Duodenal mucosa (tissue), 2 donors: ENCODE measurements at regions not wholly inside any gene's neighbourhood (a gene's known extent, or its start where the extent isn't known, plus 50 kb on each side); places are given as distances from the start of the nearest gene placed in this dataset.

Experiments
- H3K27ac ChIP-seq: one replicate; pipeline ENCODE4 v1.7.0; 2013; ENCODE audit warnings: low read depth, low read length
- H3K27me3 ChIP-seq, 2 donors: one replicate each; pipeline ENCODE4 v1.7.0; 2013; ENCODE audit warnings: low read length in 2 of 2, control low read depth in 1 of 2; ENCODE audit not compliant: insufficient read depth in 2 of 2, control insufficient read depth in 1 of 2
- H3K36me3 ChIP-seq, 2 donors: one replicate each; pipeline ENCODE4 v1.7.0; 2013; ENCODE audit warnings: low read length in 2 of 2, control low read depth in 1 of 2; ENCODE audit not compliant: insufficient read depth in 2 of 2, control insufficient read depth in 1 of 2
- H3K4me1 ChIP-seq, 2 donors: one replicate each; pipeline ENCODE4 v1.7.0; 2013; ENCODE audit warnings: low read length in 2 of 2, control low read depth in 1 of 2; ENCODE audit not compliant: insufficient read depth in 2 of 2, control insufficient read depth in 1 of 2
- H3K4me3 ChIP-seq, 2 donors: one replicate each; pipeline ENCODE4 v1.7.0; 2013; ENCODE audit warnings: low read length in 2 of 2, low read depth in 1 of 2
- H3K9ac ChIP-seq, 2 donors: one replicate each; pipeline ENCODE4 v1.7.0; 2013; ENCODE audit warnings: low read length in 2 of 2, low read depth in 1 of 2
- H3K9me3 ChIP-seq, 2 donors: one replicate each; pipeline ENCODE4 v1.7.0; 2013; ENCODE audit warnings: low read length in 2 of 2, control low read depth in 1 of 2; ENCODE audit not compliant: control insufficient read depth in 1 of 2

DNA sequence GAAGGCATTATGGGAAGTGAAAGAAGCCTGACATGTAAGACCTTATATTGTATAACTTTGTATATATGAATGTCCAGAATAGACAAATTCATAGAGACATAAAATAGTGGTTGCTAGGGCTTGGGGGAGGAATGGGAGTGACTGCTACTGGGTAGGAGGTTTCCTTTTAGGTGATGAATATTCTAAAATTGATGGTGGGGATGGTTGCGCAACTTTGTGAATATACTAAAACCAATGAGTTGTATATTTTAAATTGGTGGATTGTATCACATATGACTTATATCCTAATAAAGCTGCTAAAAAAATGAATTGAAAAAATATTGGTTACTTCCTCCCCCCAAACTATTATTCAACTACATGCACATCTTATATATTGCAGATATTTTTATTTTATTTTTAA, 70.0 kb downstream of the UCHL1 start:
- no peak overlapping the region for H3K9ac ChIP-seq

DNA sequence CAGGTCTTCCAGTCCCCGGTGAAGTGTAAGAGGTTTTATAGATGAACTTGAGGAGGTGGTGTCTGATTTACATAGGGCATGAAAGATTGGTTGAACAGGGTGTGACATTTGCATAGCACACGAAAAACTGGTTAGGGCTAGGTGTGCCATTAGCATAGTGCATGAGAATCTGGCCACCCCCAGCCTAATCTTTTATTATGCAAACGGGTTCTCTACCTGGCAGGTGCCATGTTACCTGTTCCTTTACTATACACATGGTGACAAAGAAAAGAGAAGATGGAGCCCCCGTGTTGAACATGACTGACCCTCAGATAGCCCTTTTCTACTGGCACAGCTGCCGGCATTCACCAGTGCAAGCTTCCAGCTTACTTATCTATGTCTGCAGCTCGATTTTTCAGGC, 71.0 kb downstream of the UCHL1 start:
- H3K9ac ChIP-seq = no peak overlapping the region
- H3K27me3 ChIP-seq = no peaks in the 10 kb centered on the region
- no peaks in the 10 kb centered on the region for H3K36me3 ChIP-seq
- no peaks in the 10 kb centered on the region for H3K4me1 ChIP-seq
- no peaks in the 10 kb centered on the region for H3K9me3 ChIP-seq
- H3K27ac ChIP-seq = no peak overlapping the region
- no peak overlapping the region for H3K4me3 ChIP-seq

More for the DNA sequence above, 70.0 kb downstream of the UCHL1 start:
- H3K9me3 ChIP-seq = no peaks in the 10 kb centered on the region
- H3K4me1 ChIP-seq = no peaks in the 10 kb centered on the region
- H3K27me3 ChIP-seq = no peaks in the 10 kb centered on the region
- no peak overlapping the region for H3K4me3 ChIP-seq
- no peak overlapping the region for H3K27ac ChIP-seq
- H3K36me3 ChIP-seq = no peaks in the 10 kb centered on the region

DNA sequence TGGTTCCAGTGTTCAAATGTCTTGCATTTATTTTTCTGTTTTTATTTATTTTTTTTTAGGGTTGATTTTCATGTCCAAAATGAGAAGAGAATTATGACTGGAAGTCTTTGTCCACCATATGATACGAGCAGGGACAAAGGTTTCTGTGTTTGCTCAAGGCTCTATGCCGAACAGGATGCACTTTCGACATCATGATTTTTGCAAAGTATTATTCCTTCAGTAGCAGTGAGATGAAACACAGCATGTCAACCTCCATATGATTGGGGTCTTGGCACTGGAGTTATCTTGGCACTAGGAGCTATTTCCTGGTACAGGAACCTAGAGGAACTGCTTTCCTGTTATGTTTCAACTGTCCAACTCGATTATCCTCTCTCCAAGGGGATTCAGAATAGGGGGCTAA, 72.6 kb downstream of the UCHL1 start:
- H3K9me3 ChIP-seq = no peaks in the 10 kb centered on the region
- no peak overlapping the region for H3K9ac ChIP-seq
- H3K27me3 ChIP-seq = no peaks in the 10 kb centered on the region
- H3K4me3 ChIP-seq = no peak overlapping the region
- H3K27ac ChIP-seq = no peak overlapping the region
- no peaks in the 10 kb centered on the region for H3K36me3 ChIP-seq
- no peaks in the 10 kb centered on the region for H3K4me1 ChIP-seq

DNA sequence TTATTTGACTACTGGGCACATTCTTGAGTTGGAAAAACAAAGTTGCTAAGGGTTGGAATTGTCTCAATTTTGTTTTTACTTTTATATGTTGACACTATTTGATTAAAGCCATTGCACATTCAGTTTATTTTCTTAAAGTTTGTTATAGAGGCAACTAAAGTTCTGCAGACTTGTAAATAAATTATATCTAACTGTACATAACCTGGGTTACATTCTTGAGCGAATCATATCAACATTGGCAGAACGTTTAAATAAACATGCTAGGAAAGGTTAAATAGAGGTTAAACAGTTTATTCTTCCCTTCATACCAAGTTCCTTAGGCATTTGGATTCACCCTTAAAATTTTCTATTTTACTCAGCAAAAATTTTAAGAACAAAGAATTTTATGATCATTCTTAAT, 74.5 kb downstream of the UCHL1 start:
- Histone ChIP-seq H3K9ac (no peak overlapping the region), H3K27ac (no peak overlapping the region)

DNA sequence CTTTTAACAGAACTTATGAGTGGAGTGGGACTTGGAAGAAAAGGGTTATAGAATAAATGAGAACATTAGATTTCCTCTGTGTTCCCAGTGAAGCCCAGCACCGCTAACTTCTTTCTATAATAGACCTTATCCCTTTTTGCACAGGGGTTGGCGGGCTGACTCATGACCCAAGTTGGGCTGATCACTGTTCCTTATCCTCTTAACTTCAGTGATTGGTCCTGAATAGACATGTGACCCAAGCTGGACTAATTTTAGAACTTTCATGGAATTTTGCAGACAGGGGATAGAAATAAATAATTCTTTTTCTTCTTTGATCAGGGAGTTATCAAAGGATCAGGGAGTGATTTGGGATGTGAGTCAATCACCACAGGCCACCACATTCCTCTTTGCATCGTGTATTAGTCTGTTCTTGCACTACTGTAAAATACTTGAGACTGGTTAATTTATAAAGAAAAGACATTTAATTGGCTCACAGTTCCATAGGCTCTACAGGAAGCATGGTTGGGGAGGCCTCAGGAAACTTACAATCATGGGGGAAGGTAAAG, 75.9 kb downstream of the UCHL1 start:
- Histone ChIP-seq H3K4me3 (no peak overlapping the region), H3K27me3 (no peaks in the 10 kb centered on the region), H3K4me1 (no peaks in the 10 kb centered on the region), H3K9me3 (no peaks in the 10 kb centered on the region), H3K36me3 (no peaks in the 10 kb centered on the region), H3K27ac (no peak overlapping the region), H3K9ac (no peak overlapping the region)

More for the DNA sequence above, 74.5 kb downstream of the UCHL1 start:
- no peaks in the 10 kb centered on the region for H3K27me3 ChIP-seq
- no peaks in the 10 kb centered on the region for H3K36me3 ChIP-seq
- no peaks in the 10 kb centered on the region for H3K4me1 ChIP-seq
- no peak overlapping the region for H3K4me3 ChIP-seq
- no peaks in the 10 kb centered on the region for H3K9me3 ChIP-seq

DNA sequence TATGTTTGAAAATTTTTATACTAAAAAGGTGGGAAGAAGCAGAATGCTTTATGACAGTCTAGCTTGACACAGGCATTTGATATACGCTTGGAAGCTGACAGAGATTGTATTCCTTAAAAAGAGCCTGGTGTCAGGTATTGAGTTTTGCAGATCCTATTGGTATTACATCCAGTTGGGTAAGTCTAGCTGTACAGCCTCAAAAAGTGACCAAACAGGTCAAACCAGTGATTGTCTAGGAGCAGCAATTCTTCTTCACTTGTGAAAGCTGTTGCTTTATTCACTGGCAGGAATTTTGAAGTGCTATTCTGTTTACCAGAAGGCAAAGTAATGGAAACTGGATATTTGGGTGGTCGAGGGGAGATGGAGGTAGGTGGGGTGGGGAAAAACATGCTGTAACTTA, 77.5 kb downstream of the UCHL1 start:
- Histone ChIP-seq H3K36me3 (no peaks in the 10 kb centered on the region), H3K9me3 (no peaks in the 10 kb centered on the region), H3K27me3 (no peaks in the 10 kb centered on the region), H3K4me3 (no peak overlapping the region), H3K4me1 (no peaks in the 10 kb centered on the region), H3K27ac (no peak overlapping the region), H3K9ac (no peak overlapping the region)

DNA sequence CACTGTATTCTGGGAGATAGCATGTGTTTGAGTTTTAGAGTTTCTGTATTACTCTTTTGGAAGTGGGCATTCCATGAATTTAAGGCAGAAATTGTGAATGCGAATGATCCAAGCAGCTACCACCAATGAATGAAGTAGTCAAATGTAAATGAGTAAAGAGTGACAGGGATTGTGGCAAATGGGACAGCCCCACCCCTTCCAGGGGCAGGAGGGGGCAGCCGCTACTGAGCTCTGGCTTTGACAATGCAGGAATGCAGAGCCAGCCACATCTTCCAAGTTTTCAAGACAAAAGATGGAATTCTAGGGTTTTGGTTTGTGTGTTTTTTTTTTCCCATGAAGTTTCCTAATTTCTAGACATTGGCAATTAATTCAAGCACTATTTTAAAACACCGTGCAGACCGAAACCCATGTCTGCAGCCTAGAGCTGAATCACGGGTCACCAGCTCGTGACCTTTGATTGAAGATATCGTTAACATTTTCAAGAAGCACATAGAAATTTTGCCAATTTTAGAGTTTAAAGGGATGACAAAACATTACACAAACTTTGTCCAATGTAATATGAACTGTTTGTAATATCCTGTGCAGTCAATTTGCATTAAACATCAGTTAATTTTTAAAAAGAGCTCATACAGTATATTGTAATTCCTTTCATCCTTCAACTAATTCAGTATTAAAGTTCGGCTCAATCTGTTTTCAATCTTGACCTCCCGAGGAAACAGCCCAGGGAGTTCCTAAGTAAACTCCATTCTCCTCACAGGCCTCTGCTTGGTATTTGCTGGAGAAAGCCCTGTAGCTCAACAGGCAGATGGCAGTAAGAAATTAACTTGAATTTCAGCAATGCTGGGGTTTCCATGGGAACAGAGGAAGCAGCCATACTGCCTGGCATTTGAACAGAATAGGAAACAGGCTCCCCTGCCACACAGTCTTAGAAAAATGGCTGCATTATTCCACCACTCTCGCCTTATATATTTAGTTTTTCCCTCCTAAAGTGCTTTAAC, 83.4 kb downstream of the UCHL1 start:
- Histone ChIP-seq H3K36me3 (no peaks in the 10 kb centered on the region), H3K4me3 (no peak overlapping the region), H3K9ac (no peak overlapping the region), H3K27ac (no peak overlapping the region), H3K27me3 (no peaks in the 10 kb centered on the region), H3K4me1 (no peaks in the 10 kb centered on the region), H3K9me3 (no peaks in the 10 kb centered on the region)

DNA sequence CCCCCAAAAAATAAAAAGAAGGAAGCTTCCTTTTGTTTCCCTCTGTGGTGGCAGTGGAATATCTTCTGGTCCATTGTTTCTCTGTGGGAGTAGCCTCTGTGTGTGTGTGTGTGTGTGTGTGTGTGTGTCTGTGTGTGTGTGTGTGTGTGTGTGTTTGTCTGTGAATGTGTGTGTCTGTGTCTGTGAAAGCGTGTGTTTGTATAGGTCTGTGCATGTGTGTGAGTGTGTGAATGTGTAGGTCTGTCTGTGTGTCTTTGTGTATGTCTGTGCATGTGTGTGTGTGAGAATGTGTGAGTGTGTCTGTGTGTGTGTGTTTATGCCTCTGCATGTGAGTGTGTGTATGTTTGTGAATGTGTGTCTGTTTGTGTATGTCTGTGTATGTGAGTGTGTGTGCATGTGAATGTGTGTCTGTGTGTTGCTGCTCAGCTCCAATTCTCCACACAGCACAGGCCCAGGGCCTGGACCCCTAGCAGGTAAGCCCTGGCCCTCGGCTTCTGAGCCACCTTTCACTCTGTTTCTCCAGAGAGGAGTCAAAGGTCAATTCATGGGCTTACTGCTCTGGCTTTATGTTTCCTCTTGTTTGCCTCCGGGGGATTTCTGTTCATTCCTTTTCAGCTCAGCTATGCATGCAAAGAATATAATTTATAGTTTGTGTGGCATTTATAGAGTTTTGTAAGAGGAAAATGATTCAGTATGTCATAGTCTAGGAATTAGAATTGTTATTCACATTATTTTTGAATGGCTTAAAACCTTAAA, 89.8 kb downstream of the UCHL1 start:
- Histone ChIP-seq H3K9ac (no peak overlapping the region), H3K36me3 (no peaks in the 10 kb centered on the region), H3K27ac (no peak overlapping the region), H3K4me1 (no peaks in the 10 kb centered on the region), H3K4me3 (no peak overlapping the region), H3K27me3 (no peaks in the 10 kb centered on the region), H3K9me3 (no peaks in the 10 kb centered on the region)

DNA sequence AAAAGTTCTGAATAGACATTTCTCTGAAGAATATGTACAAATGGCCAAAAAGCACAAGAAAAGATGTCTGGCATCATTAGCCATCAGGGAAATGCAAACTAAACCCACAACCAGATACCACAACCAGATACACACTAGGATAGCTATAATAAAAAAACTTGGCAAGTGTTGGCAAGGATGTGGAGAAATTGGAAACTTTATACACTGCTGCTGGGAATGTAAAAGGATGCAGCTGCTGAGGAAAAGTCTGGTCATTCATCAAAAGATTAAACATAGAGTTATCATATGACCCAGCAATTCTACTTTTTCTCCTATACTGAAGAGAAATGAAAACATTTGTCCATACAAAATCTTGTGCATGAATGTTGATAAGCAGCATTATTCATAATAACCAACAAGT, 92.3 kb downstream of the UCHL1 start:
- Histone ChIP-seq H3K4me3 (no peak overlapping the region), H3K36me3 (no peaks in the 10 kb centered on the region), H3K9ac (no peak overlapping the region), H3K27ac (no peak overlapping the region), H3K27me3 (no peaks in the 10 kb centered on the region), H3K9me3 (no peaks in the 10 kb centered on the region), H3K4me1 (no peaks in the 10 kb centered on the region)
